ENCODE measurements at regions not wholly inside any gene's neighbourhood (a gene's known extent, or its start where the extent isn't known, plus 50 kb on each side); places are given as distances from the start of the nearest gene placed in this dataset.

DNA sequence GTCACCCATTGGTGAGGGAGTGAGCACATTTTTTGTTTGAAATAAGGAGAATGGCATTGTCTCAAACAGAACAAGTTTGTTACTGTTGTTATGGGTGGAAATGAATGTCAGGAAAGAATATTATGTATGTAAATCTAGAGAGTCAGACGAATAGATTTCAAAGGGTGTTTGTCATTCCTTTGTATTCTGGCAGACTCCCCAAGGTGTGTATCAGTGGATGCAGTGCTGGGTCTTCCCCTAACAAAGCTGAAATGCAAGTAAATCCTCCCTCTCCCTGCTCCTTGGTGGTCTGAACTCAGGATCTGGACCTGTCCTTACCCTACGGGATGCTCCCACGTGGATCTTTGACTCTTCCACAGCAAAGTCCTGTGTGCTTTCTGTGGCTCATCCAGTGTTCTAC lies 139.5 kb upstream of the ZNF516 start:
- no peaks in the 10 kb centered on the region for H3K9me3 ChIP-seq

DNA sequence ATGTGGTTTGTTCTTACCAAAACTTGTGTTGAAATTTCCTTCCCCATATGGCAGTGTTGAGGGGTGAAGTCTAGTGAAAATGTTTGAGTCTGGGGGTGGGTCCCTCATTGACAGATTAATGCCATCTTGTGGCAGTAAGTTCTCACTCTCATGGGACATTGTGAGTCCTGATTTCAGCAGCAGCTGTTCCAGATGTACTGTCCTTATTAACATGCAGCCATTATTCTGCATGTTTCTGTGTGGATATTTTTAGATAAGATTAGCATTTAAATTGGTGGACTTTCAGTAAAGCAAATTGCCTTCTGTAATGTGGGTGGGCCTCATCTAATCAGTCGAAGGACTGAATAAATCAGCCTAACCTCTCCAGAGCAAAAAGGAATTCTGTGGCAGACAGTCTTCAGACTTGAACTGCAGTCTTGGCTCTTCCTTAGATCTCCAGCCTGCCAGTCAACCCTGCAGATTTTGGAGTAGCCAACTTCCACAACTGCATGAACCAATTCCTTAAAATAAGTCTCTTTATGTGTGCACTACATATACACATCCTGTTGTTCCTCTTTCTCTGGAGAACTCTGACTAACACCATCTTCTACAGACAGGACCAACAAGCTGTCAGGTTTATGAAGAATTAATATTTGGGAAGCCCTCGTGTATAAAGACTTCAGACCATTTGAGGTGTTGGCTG lies 138.7 kb upstream of the ZNF516 start:
- TF ChIP-seq, protein P1, sequence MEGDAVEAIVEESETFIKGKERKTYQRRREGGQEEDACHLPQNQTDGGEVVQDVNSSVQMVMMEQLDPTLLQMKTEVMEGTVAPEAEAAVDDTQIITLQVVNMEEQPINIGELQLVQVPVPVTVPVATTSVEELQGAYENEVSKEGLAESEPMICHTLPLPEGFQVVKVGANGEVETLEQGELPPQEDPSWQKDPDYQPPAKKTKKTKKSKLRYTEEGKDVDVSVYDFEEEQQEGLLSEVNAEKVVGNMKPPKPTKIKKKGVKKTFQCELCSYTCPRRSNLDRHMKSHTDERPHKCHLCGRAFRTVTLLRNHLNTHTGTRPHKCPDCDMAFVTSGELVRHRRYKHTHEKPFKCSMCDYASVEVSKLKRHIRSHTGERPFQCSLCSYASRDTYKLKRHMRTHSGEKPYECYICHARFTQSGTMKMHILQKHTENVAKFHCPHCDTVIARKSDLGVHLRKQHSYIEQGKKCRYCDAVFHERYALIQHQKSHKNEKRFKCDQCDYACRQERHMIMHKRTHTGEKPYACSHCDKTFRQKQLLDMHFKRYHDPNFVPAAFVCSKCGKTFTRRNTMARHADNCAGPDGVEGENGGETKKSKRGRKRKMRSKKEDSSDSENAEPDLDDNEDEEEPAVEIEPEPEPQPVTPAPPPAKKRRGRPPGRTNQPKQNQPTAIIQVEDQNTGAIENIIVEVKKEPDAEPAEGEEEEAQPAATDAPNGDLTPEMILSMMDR (IDR thresholded peaks at IDR 0.05): no peak
- H3K27me3 ChIP-seq: no peaks in the 10 kb centered on the region
- no peaks in the 10 kb centered on the region for H3K36me3 ChIP-seq
- H3K9me3 ChIP-seq: no peaks in the 10 kb centered on the region
- no peak overlapping the region for H3K4me3 ChIP-seq (ENCODE audit: low read depth in 1 of 2, low read length in 1 of 2)
- H3K27ac ChIP-seq: no peak overlapping the region
- H3K4me1 ChIP-seq (ENCODE audit: control insufficient read depth in 1 of 2, insufficient read depth in 1 of 2, low read depth in 1 of 2, low read length in 1 of 2): peaks cover 0 to 4% of the 10 kb centered on the region in 2 experiments

More for the DNA sequence above, 139.5 kb upstream of the ZNF516 start:
- H3K27me3 ChIP-seq: no peaks in the 10 kb centered on the region
- no peaks in the 10 kb centered on the region for H3K36me3 ChIP-seq
- H3K27ac ChIP-seq: no peak overlapping the region
- H3K4me3 ChIP-seq (ENCODE audit: low read depth in 1 of 2, low read length in 1 of 2): no peak overlapping the region
- TF ChIP-seq, protein P1 (IDR thresholded peaks at IDR 0.05): no peak
- peaks cover 0 to 4% of the 10 kb centered on the region in 2 experiments for H3K4me1 ChIP-seq (ENCODE audit: control insufficient read depth in 1 of 2, insufficient read depth in 1 of 2, low read depth in 1 of 2, low read length in 1 of 2)

DNA sequence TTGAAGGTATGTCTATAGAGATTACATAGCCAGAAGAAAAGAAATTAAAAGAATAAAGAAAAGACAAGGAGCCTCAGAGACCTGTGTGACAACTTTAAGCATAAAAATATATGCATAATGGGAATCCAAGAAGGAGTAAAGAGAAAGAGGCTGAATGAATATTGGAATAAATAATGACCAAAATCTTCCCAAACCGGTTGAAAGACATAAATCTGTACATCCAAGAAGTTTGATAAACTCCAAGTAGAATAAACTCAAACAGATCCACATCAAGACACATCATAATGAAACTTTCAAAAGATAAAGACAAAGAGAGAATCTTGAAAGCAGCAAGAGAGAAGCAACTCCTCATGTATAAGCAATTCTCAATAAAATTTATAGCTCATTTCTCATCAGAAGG lies 132.4 kb upstream of the ZNF516 start:
- H3K36me3 ChIP-seq: no peaks in the 10 kb centered on the region
- H3K4me1 ChIP-seq (ENCODE audit: control insufficient read depth in 1 of 2, insufficient read depth in 1 of 2, low read depth in 1 of 2, low read length in 1 of 2): no peaks in the 10 kb centered on the region
- no peaks in the 10 kb centered on the region for H3K9me3 ChIP-seq
- no peaks in the 10 kb centered on the region for H3K27me3 ChIP-seq
- TF ChIP-seq, protein P1 (IDR thresholded peaks at IDR 0.05): no peak
- H3K27ac ChIP-seq: no peak overlapping the region
- no peak overlapping the region for H3K4me3 ChIP-seq (ENCODE audit: low read depth in 1 of 2, low read length in 1 of 2)

DNA sequence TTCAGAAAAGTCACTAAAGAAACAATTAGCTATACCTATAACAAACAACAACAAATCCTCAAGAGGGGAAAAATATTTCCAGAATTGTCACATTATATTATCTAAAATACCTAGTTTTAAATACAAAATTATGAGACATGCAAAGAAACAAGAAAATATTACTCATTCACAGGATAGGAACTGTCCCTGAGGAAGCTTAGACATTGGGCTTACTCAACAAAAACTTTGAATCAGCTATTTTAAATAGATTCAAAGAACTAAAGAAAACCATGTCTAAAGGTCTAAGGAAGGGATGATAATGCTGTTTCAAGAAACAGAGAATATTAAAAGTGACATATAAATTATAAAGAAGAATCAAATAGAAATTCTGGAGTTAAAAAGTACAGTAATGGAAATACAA lies 131.9 kb upstream of the ZNF516 start:
- no peaks in the 10 kb centered on the region for H3K27me3 ChIP-seq
- H3K27ac ChIP-seq: no peak overlapping the region
- H3K9me3 ChIP-seq: no peaks in the 10 kb centered on the region
- no peaks in the 10 kb centered on the region for H3K4me1 ChIP-seq (ENCODE audit: control insufficient read depth in 1 of 2, insufficient read depth in 1 of 2, low read depth in 1 of 2, low read length in 1 of 2)
- TF ChIP-seq, protein P1 (IDR thresholded peaks at IDR 0.05): no peak
- no peaks in the 10 kb centered on the region for H3K36me3 ChIP-seq
- no peak overlapping the region for H3K4me3 ChIP-seq (ENCODE audit: low read depth in 1 of 2, low read length in 1 of 2)

DNA sequence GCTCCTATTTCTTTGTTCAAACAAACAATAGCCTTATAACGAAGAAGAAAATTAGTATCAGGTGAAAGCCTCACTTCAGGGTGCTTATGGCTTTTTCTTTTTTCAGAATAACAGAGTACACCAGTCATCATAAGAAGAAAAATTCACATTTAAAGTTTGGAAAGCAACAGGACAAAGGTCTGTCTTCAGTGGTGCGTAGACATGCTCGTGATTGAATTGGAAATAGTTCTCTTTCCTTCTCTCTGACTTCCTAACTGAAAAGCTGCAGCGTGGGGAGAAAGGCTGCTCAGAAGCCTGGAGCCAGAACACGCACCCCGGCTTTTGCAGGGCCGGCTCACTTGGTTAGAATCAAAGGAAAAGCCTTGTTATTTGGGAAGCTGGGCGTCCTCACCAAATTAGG lies 127.6 kb upstream of the ZNF516 start:
- TF ChIP-seq, protein P1 (IDR thresholded peaks at IDR 0.05): no peak
- Histone ChIP-seq H3K36me3 (no peaks in the 10 kb centered on the region), H3K27ac (no peak overlapping the region), H3K4me3 (ENCODE audit: low read depth in 1 of 2, low read length in 1 of 2) (no peak overlapping the region), H3K9me3 (no peaks in the 10 kb centered on the region), H3K4me1 (ENCODE audit: control insufficient read depth in 1 of 2, insufficient read depth in 1 of 2, low read depth in 1 of 2, low read length in 1 of 2) (peaks cover 18 to 22% of the 10 kb centered on the region in 2 experiments), H3K27me3 (no peaks in the 10 kb centered on the region)
